SK-N-SH (cell line): ENCODE measurements at regions not wholly inside any gene's neighbourhood (a gene's known extent, or its start where the extent isn't known, plus 50 kb on each side); places are given as distances from the start of the nearest gene placed in this dataset.

Experiments used
- CHD2 ChIP-seq: fragments of 150-350 bp; IDR thresholded peaks from 2 replicates; pipeline ENCODE4 v1.6.1; 2018; ENCODE audit warnings: low read length; ENCODE audit not compliant: partially characterized antibody
- CTCF ChIP-seq: fragments of 200-600 bp; sonication (generic); IDR thresholded peaks from 2 replicates; pipeline ENCODE4 v1.6.1; 2017; ENCODE audit warnings: antibody characterized with exemption, mild to moderate bottlenecking, moderate library complexity
- EP300 ChIP-seq, 2 experiments: IDR thresholded peaks; 2 replicates each; pipeline versions ENCODE4 v1.4.0 to v1.6.1; 2012; ENCODE audit warnings: borderline replicate concordance in 1 of 2, low read depth in 1 of 2, low read length in 1 of 2
- GABPA ChIP-seq: IDR thresholded peaks from 2 replicates; pipeline ENCODE4 v1.4.0; 2012; ENCODE audit warnings: low read depth, mild to moderate bottlenecking
- IRF3 ChIP-seq: fragments of 150-350 bp; IDR thresholded peaks from 2 replicates; pipeline ENCODE4 v1.6.1; 2016; ENCODE audit warnings: mild to moderate bottlenecking, low read depth, low read length
- MAX ChIP-seq: IDR thresholded peaks from 2 replicates; pipeline ENCODE4 v1.4.0; 2012; ENCODE audit warnings: low read depth
- NRF1 ChIP-seq: IDR thresholded peaks from 2 replicates; pipeline ENCODE4 v1.6.1; 2012; ENCODE audit warnings: low read depth, mild to moderate bottlenecking, low read length
- PBX3 ChIP-seq: IDR thresholded peaks from 2 replicates; pipeline ENCODE4; 2012
- POLR2AphosphoS5 ChIP-seq: IDR thresholded peaks from 2 replicates; pipeline ENCODE4 v1.6.1; 2012; ENCODE audit warnings: low read depth, low read length
- RCOR1 ChIP-seq: fragments of 150-350 bp; IDR thresholded peaks from 2 replicates; pipeline ENCODE4 v1.6.1; 2017; ENCODE audit warnings: antibody characterized with exemption, low read length
- RFX5 ChIP-seq: IDR thresholded peaks from 2 replicates; pipeline ENCODE4 v1.6.1; 2012; ENCODE audit warnings: mild to moderate bottlenecking, improper control_type of control experiment, low read length
- TAF1 ChIP-seq: IDR thresholded peaks from 2 replicates; pipeline ENCODE4 v1.6.1; 2012; ENCODE audit warnings: low read depth, mild to moderate bottlenecking, low read length, moderate library complexity, borderline replicate concordance
- USF2 ChIP-seq: fragments of 150-350 bp; IDR thresholded peaks from 2 replicates; pipeline ENCODE4 v1.6.1; 2017; ENCODE audit warnings: antibody characterized with exemption, low read length, low read depth, borderline replicate concordance
- YY1 ChIP-seq: IDR thresholded peaks from 2 replicates; pipeline ENCODE4 v1.4.0; 2012; ENCODE audit warnings: low read depth, mild to moderate bottlenecking

- no peak for TF ChIP-seq MAX
- no peak for TF ChIP-seq IRF3
- TF ChIP-seq CTCF = no peak
- no peak for TF ChIP-seq RCOR1
- no peak; a peak in 1 of 4 replicates for TF ChIP-seq EP300 (IDR thresholded peaks at IDR 0.05; ENCODE audit: borderline replicate concordance in 1 of 2, low read depth in 1 of 2, low read length in 1 of 2)
- no peak for TF ChIP-seq GABPA
- TF ChIP-seq PBX3 = no peak
- no peak for TF ChIP-seq NRF1
- no peak for TF ChIP-seq USF2
- no peak for TF ChIP-seq TAF1
- TF ChIP-seq YY1 = no peak
- TF ChIP-seq POLR2AphosphoS5 = no peak
- TF ChIP-seq RFX5 = no peak
- no peak for TF ChIP-seq CHD2
These were observed 237.7 kb downstream of the SEC14L1 start for GRCh38 chr17:77378318-77379064.
